OCI-LY3 (cell line): ENCODE measurements at regions not wholly inside any gene's neighbourhood (a gene's known extent, or its start where the extent isn't known, plus 50 kb on each side); places are given as distances from the start of the nearest gene placed in this dataset.

Experiments
- CTCF ChIP-seq: fragments of 200-600, 300-600 bp; sonication (generic); IDR thresholded peaks from 2 replicates; pipeline ENCODE4 v1.5.1; 2014; ENCODE audit warnings: antibody characterized with exemption, low read length, low read depth
- EZH2phosphoT487 ChIP-seq: fragments of 200-600 bp; shearing (Covaris generic); IDR thresholded peaks from 2 replicates; pipeline ENCODE4 v1.6.1; 2018; ENCODE audit warnings: antibody characterized with exemption, mixed run types, low read depth

- no peak for TF ChIP-seq CTCF
- TF ChIP-seq EZH2phosphoT487 = no peak
Measured at GRCh38 chr6:145151624-145152023, 583.7 kb downstream of the EPM2A start.
